ENCODE measurements at regions not wholly inside any gene's neighbourhood (a gene's known extent, or its start where the extent isn't known, plus 50 kb on each side); places are given as distances from the start of the nearest gene placed in this dataset.

DNA sequence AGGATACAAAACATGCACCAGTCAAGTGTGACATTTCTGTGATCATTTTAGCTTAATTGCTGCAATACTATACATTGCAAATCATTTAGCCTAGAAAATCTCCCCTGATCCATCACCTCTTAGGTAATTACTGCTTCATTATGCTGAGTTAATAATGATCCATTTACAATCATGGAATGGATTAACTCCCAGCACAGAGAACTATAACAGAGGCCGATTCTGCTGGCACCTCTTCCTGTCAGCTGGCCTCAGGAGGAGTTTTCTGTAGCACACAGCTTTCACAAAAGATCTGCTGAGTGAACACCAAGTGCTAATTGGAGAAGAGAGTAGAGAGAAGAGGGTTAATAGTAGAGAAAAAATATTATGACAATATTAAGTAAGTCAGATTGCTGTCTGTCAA, 591.8 kb upstream of the KIRREL3 start:
- ATAC-seq: no peak
- H3K27ac Mint-ChIP-seq: no peak overlapping the region
- no peaks in the 10 kb centered on the region for H3K27me3 Mint-ChIP-seq

DNA sequence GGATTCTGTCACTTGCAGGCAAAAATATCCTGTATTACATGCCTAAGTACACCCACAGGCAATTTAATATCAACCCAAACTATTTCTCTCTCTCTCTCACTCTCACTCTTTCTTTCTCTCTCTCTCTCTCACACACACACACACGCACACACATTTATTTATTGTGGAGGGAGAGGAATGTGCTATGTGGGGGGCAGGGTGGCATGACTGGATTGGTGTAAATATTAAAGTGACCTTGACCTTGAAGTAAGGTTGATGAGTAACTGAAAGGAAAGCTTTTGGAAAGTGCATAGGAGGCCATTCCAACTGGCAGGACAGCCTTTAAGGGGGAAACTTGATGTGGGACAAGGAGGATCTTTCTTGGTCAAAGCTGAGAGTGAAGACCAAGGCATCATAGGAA, 589.7 kb upstream of the KIRREL3 start:
- Mint-ChIP-seq H3K4me1 (no peaks in the 10 kb centered on the region), H3K9me3 (ENCODE audit: low read depth) (no peaks in the 10 kb centered on the region), H3K27me3 (peaks cover 4% of the 10 kb centered on the region), H3K4me3 (no peak overlapping the region), H3K27ac (no peak overlapping the region), H3K36me3 (ENCODE audit: low read depth) (no peaks in the 10 kb centered on the region)
- ChIA-PET CTCF (no interaction called here), POLR2A (no interaction called here)
- intact Hi-C loops (cut with DNase I, micrococcal nuclease): no loop called here
- no peak for DNase-seq
- no peak for ATAC-seq

More for the DNA sequence above, 591.8 kb upstream of the KIRREL3 start:
- no peaks in the 10 kb centered on the region for H3K36me3 Mint-ChIP-seq (ENCODE audit: low read depth)
- H3K9me3 Mint-ChIP-seq (ENCODE audit: low read depth): no peaks in the 10 kb centered on the region
- no peak for DNase-seq
- POLR2A ChIA-PET: no interaction called here
- no peak overlapping the region for H3K4me3 Mint-ChIP-seq
- intact Hi-C loops (cut with DNase I, micrococcal nuclease): no loop called here
- H3K4me1 Mint-ChIP-seq: no peaks in the 10 kb centered on the region
- CTCF ChIA-PET: no interaction called here

DNA sequence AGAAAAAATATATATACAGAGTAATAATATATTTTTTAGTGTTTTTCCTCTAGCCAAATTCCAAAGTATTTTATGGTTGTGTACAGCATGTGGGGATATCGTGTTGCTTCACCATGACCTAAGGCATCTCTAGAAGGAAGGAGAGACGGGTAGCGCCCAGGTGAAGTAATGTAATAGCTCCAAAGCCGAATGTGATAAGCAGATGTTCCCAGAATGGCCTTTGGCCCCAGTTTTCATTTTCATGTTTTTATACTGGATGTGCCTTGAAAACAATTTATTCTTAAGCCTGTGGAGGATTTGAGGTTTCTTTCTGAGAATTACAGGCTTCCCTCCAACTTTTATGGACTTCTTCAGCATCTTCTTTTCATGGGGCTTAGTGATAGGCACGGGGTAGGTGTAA, 587.9 kb upstream of the KIRREL3 start:
- CTCF ChIA-PET: no interaction called here

DNA sequence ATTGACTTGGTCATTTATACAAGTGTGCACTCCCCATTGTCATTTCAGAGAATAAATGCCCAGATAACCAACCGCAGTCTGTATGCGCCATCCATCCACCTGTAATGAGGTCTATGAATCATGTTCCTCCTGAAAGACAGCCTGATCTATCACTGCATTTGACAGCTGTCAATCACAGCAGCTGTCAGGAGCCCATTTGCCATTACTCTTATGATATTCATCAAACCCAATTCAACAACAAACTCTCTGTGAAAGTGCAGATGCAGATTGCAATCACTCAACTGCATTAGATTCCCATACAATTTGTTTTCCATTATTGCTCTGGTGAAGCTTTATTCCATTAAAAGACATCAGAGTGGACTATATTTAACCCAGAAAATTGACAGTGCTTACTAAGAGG, 586.9 kb upstream of the KIRREL3 start:
- DNase-seq: no peak
- no peak overlapping the region for H3K27ac Mint-ChIP-seq
- H3K4me1 Mint-ChIP-seq: no peaks in the 10 kb centered on the region
- H3K9me3 Mint-ChIP-seq (ENCODE audit: low read depth): no peaks in the 10 kb centered on the region
- intact Hi-C loops (cut with DNase I, micrococcal nuclease): no loop called here
- ChIA-PET POLR2A (no interaction called here), CTCF (no interaction called here)
- ATAC-seq: no peak
- no peak overlapping the region for H3K4me3 Mint-ChIP-seq
- H3K27me3 Mint-ChIP-seq: peaks cover 4% of the 10 kb centered on the region
- no peaks in the 10 kb centered on the region for H3K36me3 Mint-ChIP-seq (ENCODE audit: low read depth)

More for the DNA sequence above, 587.9 kb upstream of the KIRREL3 start:
- POLR2A ChIA-PET: no interaction called here
- no peak for ATAC-seq
- Mint-ChIP-seq H3K4me1 (no peaks in the 10 kb centered on the region), H3K27me3 (peaks cover 4% of the 10 kb centered on the region), H3K36me3 (ENCODE audit: low read depth) (no peaks in the 10 kb centered on the region), H3K4me3 (no peak overlapping the region), H3K9me3 (ENCODE audit: low read depth) (no peaks in the 10 kb centered on the region), H3K27ac (no peak overlapping the region)
- intact Hi-C loops (cut with DNase I, micrococcal nuclease): no loop called here
- DNase-seq: no peak

DNA sequence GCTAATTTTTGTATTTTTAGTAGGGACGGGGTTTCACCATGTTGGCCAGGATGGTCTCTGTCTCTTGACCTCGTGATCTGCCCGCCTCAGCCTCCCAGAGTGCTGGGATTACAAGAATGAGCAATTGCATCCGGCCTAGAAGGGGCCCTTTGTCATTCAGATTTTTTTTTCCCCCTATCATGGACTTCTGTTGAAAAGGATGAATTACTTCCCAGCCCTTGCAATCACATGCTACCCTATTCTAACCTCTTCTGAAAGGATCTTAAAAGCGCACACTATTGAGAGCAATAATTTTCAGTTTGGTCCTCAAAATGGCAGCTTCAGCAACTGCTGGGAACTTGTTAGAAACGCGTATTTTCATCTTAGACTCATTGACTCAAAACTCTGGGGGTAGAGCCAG, 575.6 kb upstream of the KIRREL3 start:
- Mint-ChIP-seq H3K27me3 (no peaks in the 10 kb centered on the region), H3K4me3 (no peak overlapping the region), H3K36me3 (ENCODE audit: low read depth) (no peaks in the 10 kb centered on the region), H3K27ac (no peak overlapping the region), H3K4me1 (no peaks in the 10 kb centered on the region), H3K9me3 (ENCODE audit: low read depth) (no peaks in the 10 kb centered on the region)
- CTCF ChIA-PET: no interaction called here
- POLR2A ChIA-PET: no interaction called here
- intact Hi-C loops (cut with DNase I, micrococcal nuclease): no loop called here
- DNase-seq (no peak), ATAC-seq (no peak)

DNA sequence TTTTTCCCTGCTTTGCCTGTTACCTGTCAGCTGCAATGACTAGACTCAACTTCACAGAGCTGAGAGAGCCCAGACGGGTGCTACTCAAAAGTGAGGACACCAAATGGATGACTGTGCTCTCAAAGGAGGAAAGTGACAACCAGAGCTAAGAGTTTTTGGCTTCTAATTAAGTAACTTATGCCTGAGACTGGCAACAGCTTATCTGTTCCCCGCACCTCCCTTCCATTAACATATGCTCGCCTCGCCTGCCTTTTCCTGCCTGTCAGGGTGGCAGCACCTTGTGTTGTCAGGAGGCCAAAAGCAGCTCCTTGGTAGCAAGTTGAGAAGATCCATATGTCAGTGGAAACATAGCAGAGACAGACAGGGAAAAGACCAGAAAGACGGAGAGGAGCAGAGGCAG, 573.9 kb upstream of the KIRREL3 start:
- H3K27ac Mint-ChIP-seq: no peak overlapping the region
- no peaks in the 10 kb centered on the region for H3K36me3 Mint-ChIP-seq (ENCODE audit: low read depth)
- H3K9me3 Mint-ChIP-seq (ENCODE audit: low read depth): no peaks in the 10 kb centered on the region
- ChIA-PET POLR2A (no interaction called here), CTCF (no interaction called here)
- intact Hi-C loops (cut with DNase I, micrococcal nuclease): no loop called here
- no peaks in the 10 kb centered on the region for H3K27me3 Mint-ChIP-seq
- DNase-seq (no peak), ATAC-seq (no peak)
- no peaks in the 10 kb centered on the region for H3K4me1 Mint-ChIP-seq
- no peak overlapping the region for H3K4me3 Mint-ChIP-seq

DNA sequence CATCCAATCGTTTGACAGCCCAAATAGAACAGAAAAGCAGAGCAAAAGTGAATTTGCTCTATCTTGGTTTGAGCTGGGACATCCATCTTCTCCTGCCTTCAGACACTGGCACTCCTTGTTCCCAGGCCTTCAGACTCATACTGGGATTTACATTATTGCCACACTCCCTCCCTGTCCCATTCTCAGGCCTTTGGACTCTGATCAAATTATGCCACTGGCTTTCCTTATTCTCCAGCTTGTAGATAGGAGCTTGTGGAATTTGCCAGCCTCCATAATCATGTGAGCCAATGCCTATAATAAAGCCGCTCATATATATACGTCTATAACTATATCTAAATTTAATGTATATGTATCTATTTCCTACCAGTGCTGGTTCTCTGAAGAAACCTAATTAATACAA, 568.3 kb upstream of the KIRREL3 start:
- ChIA-PET POLR2A (no interaction called here), CTCF (interaction anchor here (0.7 kb wide), 1 partner anchor 17 kb away, joined by 3 read pairs; no protein-coding TSS in a partner anchor)
- Mint-ChIP-seq H3K27me3 (no peaks in the 10 kb centered on the region), H3K4me3 (no peak overlapping the region), H3K36me3 (ENCODE audit: low read depth) (no peaks in the 10 kb centered on the region), H3K27ac (no peak overlapping the region), H3K9me3 (ENCODE audit: low read depth) (no peaks in the 10 kb centered on the region), H3K4me1 (no peaks in the 10 kb centered on the region)
- no peak for DNase-seq
- intact Hi-C loops (cut with DNase I, micrococcal nuclease): no loop called here
- no peak for ATAC-seq

DNA sequence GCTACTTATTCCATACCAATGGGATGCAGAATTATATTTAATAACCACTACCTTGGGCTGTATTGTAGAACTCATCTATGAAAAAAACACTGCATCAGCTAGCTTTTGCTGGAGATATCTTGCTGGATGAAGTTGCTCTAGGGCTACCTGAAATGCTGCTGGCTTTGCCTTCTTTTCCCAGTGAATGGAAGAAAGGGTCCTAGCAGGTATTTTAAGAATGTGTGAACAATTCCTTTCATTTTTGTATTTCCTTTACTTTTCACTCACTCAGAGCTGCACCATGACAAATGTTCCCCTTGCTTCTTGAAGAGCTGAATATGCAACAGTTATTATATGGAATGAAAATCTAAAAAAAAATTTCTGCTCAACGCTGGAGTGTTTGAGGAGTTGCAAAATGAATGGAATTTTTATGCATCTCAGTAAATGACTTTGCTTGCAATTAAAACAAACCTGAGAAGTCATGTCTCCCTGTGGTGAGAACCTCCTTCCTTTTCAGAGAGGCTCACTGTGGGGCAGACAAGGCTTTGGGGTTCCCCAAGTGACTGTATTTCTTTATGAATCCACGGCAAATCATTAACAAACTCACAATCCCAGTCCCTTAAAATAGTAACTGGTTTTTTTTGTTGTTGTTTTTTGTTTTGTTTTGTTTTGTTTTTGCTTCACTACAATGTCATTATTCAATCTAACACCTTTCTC, 566.8 kb upstream of the KIRREL3 start:
- Mint-ChIP-seq H3K9me3 (ENCODE audit: low read depth) (no peaks in the 10 kb centered on the region), H3K27ac (no peak overlapping the region), H3K36me3 (ENCODE audit: low read depth) (no peaks in the 10 kb centered on the region), H3K4me3 (no peak overlapping the region), H3K27me3 (no peaks in the 10 kb centered on the region), H3K4me1 (no peaks in the 10 kb centered on the region)
- intact Hi-C loops (cut with DNase I, micrococcal nuclease): no loop called here
- ChIA-PET POLR2A (interaction anchor here (0.7 kb wide), 1 partner anchor 174 kb away, joined by 3 read pairs; no protein-coding TSS in a partner anchor), CTCF (no interaction called here)
- no peak for ATAC-seq
- DNase-seq: no peak

DNA sequence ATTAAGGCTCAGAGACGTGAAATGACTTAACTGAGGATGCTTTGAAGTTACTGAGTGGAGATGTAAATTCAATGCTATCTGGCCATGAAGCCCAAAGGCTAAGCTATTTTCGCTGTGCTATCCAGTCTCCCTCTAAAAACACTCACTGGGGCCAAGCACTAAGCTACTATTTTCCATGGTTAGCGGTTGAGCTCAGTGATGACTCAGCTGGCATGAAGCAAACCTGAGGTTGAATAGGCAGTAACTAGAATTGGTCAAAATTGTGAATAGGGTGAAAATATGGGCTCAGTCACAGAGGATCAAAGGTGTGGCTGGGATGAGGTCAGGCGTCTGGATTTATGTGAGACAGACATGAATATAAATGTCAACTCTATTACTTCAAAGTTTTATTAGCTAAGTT, 564.2 kb upstream of the KIRREL3 start:
- POLR2A ChIA-PET: no interaction called here
- H3K27me3 Mint-ChIP-seq: no peaks in the 10 kb centered on the region
- no peak for DNase-seq
- intact Hi-C loops (cut with DNase I, micrococcal nuclease): no loop called here
- no peaks in the 10 kb centered on the region for H3K9me3 Mint-ChIP-seq (ENCODE audit: low read depth)
- ATAC-seq: no peak
- no peaks in the 10 kb centered on the region for H3K36me3 Mint-ChIP-seq (ENCODE audit: low read depth)
- CTCF ChIA-PET: no interaction called here
- H3K4me3 Mint-ChIP-seq: no peak overlapping the region
- no peaks in the 10 kb centered on the region for H3K4me1 Mint-ChIP-seq
- no peak overlapping the region for H3K27ac Mint-ChIP-seq

DNA sequence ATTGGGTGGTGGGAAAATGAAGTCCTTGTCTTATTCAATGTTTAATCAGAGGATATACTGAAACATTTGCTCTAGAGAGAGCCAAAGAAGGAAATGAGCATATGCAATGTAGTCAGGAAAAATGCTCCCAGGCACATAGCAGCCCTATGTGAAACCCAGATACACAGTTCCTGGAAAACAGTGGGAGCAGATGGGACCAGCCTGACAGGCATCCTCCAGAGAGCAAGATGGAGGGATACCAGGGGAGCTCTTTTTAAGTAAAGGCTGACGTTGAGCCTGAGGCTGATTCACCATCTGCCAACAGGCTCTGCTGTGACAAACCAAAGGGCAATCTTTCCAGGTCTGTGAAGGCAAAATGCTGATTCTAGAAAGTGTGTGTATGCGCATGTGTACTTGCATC, 559.4 kb upstream of the KIRREL3 start:
- no peak for DNase-seq
- Mint-ChIP-seq H3K9me3 (ENCODE audit: low read depth) (no peaks in the 10 kb centered on the region), H3K27me3 (no peaks in the 10 kb centered on the region), H3K4me3 (no peak overlapping the region), H3K4me1 (no peaks in the 10 kb centered on the region), H3K36me3 (ENCODE audit: low read depth) (no peaks in the 10 kb centered on the region), H3K27ac (no peak overlapping the region)
- ATAC-seq: no peak
- intact Hi-C loops (cut with DNase I, micrococcal nuclease): no loop called here
- POLR2A ChIA-PET: no interaction called here
- CTCF ChIA-PET: no interaction called here

DNA sequence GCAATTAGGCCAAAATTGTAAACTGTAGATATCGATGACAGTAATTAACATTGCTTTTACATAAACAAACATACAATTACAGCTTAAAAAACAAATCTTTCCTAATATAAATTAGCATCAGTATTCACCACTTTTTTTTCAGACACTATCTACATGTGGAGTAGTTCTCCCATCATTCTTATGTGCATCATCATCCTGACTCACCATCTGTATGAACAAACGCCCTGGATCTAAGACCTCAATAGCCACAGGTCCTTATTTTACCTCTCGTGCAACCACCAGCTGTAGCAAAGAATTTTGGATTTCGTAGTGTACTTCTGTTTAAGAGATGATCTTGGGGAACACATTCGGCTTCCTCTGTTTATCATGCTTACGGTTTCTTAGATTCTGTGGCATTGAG, 551.9 kb upstream of the KIRREL3 start:
- Mint-ChIP-seq H3K4me1 (no peaks in the 10 kb centered on the region), H3K27ac (no peak overlapping the region)
- POLR2A ChIA-PET: no interaction called here

DNA sequence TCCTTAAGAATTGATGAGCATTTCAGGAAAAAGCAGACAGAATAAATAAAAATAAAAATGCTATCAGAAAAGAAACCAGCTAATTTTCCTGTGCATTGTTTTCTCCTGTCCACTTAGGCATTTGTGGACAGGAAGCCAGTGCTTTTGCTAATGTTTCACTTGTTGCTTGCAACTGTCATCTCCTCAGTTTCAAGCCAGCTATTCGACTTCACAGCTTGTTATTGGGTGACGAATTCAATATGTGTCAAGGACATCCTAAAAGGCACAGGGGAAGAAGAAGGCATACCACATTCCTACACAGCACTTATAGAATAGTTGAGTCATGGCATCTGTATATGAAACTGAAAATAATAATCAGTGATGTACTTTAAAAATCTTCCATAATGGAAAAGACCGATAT, 530.6 kb upstream of the KIRREL3 start:
- H3K36me3 Mint-ChIP-seq (ENCODE audit: low read depth): no peaks in the 10 kb centered on the region
- ChIA-PET POLR2A (no interaction called here), CTCF (no interaction called here)
- H3K4me3 Mint-ChIP-seq: no peak overlapping the region
- DNase-seq (no peak), ATAC-seq (no peak)
- H3K4me1 Mint-ChIP-seq: no peaks in the 10 kb centered on the region
- H3K27me3 Mint-ChIP-seq: peaks cover 3% of the 10 kb centered on the region
- H3K9me3 Mint-ChIP-seq (ENCODE audit: low read depth): no peaks in the 10 kb centered on the region
- intact Hi-C loops (cut with DNase I, micrococcal nuclease): no loop called here
- H3K27ac Mint-ChIP-seq: no peak overlapping the region

More for the DNA sequence above, 551.9 kb upstream of the KIRREL3 start:
- ATAC-seq: no peak
- no peak overlapping the region for H3K4me3 Mint-ChIP-seq
- no peak for DNase-seq
- intact Hi-C loops (cut with DNase I, micrococcal nuclease): no loop called here
- no peaks in the 10 kb centered on the region for H3K36me3 Mint-ChIP-seq (ENCODE audit: low read depth)
- CTCF ChIA-PET: no interaction called here
- H3K9me3 Mint-ChIP-seq (ENCODE audit: low read depth): no peaks in the 10 kb centered on the region
- H3K27me3 Mint-ChIP-seq: no peaks in the 10 kb centered on the region

DNA sequence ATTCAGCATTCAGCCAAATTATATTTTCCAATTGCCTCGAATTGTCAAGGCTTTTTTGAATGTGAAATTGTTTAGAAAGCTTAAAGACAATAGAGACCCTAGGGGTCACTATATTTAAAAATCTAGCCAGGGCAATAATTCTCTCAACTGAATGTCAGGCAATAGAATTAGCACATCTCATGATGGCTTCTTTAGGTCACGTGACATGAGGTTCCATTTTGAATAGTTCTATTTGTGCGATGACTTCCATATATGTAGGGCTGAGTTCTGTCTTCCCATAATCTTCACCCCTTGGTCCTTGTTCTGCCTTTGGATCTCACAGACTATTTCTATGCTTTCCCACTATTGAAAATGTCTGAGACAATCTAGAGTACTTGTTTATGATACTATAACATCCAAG, 527.7 kb upstream of the KIRREL3 start:
- H3K4me1 Mint-ChIP-seq: no peaks in the 10 kb centered on the region
- H3K9me3 Mint-ChIP-seq (ENCODE audit: low read depth): no peaks in the 10 kb centered on the region
- H3K4me3 Mint-ChIP-seq: no peak overlapping the region
- POLR2A ChIA-PET: no interaction called here
- ATAC-seq: no peak
- no peak for DNase-seq
- CTCF ChIA-PET: no interaction called here
- H3K27me3 Mint-ChIP-seq: peaks cover 8% of the 10 kb centered on the region
- intact Hi-C loops (cut with DNase I, micrococcal nuclease): no loop called here
- no peaks in the 10 kb centered on the region for H3K36me3 Mint-ChIP-seq (ENCODE audit: low read depth)
- no peak overlapping the region for H3K27ac Mint-ChIP-seq
